C4-2B (cell line): ENCODE measurements at regions not wholly inside any gene's neighbourhood (a gene's known extent, or its start where the extent isn't known, plus 50 kb on each side); places are given as distances from the start of the nearest gene placed in this dataset.
"Not testable (repeated sequence)": the region's sequence is repeated elsewhere in the genome, so short reads cannot be mapped to it uniquely, and the experiment has no call there.

Experiments used
- CTCF ChIP-seq: fragments of 450-650 bp; conservative IDR thresholded peaks from 2 replicates; pipeline ENCODE4 v1.5.1; 2017; ENCODE audit warnings: mild to moderate bottlenecking
- ZFX ChIP-seq: fragments of 450-650 bp; IDR thresholded peaks from 2 replicates; pipeline ENCODE4 v1.6.1; 2017

- TF ChIP-seq CTCF, ZFX: not testable (repeated sequence)
Observed at GRCh38 chr7:149553991-149554390, 56.4 kb upstream of the ZNF746 start.
